GM12873 (cell line): ENCODE measurements at regions not wholly inside any gene's neighbourhood (a gene's known extent, or its start where the extent isn't known, plus 50 kb on each side); places are given as distances from the start of the nearest gene placed in this dataset.

Experiments
- TF ChIP-seq, protein P1 (sequence below): IDR thresholded peaks from 2 replicates; pipeline ENCODE4 v1.5.1; 2012; ENCODE audit warnings: low read depth, mild to moderate bottlenecking, moderate library complexity, low read length, control low read depth; ENCODE audit not compliant: insufficient read depth; ENCODE audit errors: missing control alignments

DNA sequence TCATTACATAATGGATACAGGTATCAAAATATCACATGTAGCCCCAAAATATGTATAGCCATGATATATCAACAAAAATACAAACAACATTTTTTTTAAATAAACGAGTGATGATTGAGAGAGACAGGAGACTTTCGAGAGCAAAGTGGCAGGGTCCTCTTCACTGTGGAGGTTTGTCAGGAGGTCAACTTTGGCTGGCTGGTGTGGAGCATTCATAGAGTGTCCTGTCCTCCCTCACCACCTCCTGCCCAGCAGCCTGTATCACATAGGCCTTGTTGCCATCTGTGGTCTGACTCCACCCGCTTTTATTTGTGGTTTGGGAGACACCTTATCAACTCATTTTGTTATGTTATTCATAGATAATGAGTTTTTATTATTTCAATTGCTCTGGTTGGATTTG lies 206.9 kb downstream of the SYK start:
- TF ChIP-seq, protein P1, sequence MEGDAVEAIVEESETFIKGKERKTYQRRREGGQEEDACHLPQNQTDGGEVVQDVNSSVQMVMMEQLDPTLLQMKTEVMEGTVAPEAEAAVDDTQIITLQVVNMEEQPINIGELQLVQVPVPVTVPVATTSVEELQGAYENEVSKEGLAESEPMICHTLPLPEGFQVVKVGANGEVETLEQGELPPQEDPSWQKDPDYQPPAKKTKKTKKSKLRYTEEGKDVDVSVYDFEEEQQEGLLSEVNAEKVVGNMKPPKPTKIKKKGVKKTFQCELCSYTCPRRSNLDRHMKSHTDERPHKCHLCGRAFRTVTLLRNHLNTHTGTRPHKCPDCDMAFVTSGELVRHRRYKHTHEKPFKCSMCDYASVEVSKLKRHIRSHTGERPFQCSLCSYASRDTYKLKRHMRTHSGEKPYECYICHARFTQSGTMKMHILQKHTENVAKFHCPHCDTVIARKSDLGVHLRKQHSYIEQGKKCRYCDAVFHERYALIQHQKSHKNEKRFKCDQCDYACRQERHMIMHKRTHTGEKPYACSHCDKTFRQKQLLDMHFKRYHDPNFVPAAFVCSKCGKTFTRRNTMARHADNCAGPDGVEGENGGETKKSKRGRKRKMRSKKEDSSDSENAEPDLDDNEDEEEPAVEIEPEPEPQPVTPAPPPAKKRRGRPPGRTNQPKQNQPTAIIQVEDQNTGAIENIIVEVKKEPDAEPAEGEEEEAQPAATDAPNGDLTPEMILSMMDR: no peak

DNA sequence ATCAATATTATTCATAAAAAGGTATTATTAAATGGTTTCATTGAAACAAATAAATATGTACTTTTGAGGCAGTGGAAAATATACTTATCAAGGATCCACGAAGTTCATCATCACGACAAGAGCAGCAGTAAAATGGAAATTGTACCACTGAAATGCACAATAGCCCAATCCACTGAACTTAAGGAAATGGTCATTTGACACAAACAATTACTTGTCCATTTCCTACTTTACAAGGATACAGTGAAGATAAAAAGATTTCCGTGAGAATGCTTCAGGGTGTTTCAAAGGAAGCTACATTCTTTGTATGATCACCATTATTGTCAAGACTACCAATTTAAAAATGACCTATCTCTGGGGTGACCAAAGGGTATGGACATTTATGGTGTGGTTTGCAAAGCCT lies 210.3 kb downstream of the SYK start:
- TF ChIP-seq, protein P1: no peak

DNA sequence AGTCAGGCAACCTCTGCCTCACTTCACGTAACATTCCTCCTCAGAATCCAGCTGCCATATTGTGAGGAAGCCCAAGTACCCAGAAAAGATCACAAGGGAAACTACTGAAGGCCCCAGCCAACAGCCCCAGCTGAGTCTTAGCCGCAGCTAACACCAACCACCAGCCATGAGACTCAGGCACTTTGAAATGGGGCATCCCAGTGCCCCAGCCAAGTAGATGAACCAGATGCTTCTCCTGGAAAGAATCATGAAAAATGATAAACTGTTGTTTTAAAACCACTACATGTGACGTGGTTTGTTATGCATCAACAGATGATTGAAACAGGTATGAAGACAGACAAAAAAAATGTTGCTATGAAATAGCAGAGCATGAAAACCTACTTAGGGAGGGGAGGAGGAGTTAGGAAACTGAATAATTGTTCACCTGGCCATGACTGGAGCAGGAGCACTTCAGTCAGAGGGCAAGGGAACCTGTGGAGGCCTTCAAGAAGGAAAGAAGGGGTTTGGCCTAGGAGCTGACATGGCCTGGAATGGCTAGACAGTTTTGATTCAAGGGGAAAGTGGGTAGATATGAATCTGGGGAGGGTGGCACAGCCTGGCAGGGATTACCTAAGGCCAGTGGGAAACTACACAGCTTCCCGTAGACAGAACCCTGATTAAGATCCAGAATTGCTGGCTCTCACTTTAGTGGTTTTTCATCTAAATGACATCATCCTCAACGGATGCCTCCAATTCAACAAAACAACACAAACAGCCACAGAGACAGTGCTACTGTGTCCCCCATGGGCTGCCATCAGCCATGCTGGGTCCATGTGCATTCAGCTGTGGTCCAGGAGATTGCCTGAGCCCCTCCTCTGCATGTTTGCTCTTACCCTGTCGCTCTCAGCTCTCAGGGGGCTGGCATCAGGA lies 211.6 kb downstream of the SYK start:
- TF ChIP-seq, protein P1: no peak

DNA sequence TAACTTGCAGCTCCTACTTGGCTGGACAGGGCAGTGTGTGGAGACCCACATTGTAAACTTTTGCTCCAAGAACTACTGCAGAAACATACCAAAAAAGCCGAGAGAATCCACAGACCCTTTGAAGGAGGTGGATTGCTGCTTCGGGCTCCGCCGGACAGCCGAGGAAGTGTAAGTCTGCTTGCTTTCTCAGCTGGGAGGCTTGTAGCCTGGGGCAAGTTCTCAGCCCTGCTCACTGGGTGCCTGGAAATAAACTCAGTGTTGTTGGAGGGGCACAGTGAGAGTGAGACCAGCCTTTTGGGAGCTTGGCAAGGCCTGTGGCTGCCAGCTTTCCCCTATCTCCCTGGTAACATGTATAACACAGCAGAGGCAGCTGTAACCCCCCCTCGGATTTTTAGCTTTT lies 215.6 kb downstream of the SYK start:
- TF ChIP-seq, protein P1: no peak

DNA sequence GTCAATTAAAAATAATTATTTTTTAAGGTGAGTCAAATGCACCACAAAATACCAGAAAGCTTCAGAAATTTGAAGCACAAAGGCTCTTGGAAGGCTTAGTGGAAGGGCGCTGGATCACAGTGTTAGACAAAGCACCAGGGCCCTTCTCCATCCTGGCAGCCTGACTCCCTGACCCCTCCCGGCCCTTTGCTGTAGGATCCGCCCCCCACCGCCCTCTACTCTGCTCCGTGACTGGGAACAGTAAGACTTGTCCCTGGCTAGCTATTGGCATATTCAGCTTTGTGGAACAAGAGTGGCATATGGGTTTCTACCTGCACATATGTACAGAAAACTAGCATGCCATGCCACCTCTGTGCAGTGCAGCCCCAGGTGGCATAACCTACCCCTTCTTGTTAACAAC lies 222.1 kb downstream of the SYK start:
- TF ChIP-seq, protein P1: no peak

DNA sequence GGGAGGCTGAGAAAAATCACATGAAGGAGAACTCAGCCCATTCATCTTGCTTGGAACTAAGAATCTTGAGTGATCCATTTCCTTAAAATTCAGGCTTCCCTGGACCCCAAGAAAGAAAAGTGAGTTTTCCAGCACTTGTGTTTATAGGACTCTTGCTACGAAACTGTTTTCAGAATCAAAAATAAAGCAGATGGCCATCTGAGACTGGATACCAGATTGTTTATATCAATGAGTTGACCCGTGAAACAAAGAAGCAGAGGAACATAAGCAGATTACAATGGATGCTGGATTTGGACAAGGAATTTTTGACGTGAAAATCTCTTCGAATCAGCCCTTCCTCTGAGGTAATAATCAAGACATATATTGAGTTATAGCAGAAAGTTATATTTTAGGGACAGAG lies 223.2 kb downstream of the SYK start:
- TF ChIP-seq, protein P1: no peak

DNA sequence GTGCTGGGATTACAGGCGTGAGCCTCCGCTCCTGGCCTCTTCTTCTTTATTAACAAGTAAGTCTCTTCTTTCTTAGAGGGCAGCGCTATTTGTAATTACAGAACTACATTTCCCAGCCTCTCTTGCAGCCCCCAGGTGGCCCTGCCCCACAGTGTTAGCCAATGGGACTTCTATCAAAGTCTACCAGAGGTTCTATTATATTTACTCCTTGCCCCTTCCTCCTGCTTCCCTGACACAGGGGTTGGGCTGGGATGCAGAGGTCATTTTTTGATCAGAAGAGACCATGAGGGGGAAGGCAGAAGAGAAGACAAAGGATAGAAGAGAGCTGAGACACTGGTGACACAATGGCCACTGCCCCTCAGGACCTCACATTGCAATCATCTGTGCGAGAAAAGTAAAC lies 224.2 kb downstream of the SYK start:
- TF ChIP-seq, protein P1: no peak
